ENCODE measurements at regions not wholly inside any gene's neighbourhood (a gene's known extent, or its start where the extent isn't known, plus 50 kb on each side); places are given as distances from the start of the nearest gene placed in this dataset.
"Not testable (repeated sequence)": the region's sequence is repeated elsewhere in the genome, so short reads cannot be mapped to it uniquely, and the experiment has no call there.

DNA sequence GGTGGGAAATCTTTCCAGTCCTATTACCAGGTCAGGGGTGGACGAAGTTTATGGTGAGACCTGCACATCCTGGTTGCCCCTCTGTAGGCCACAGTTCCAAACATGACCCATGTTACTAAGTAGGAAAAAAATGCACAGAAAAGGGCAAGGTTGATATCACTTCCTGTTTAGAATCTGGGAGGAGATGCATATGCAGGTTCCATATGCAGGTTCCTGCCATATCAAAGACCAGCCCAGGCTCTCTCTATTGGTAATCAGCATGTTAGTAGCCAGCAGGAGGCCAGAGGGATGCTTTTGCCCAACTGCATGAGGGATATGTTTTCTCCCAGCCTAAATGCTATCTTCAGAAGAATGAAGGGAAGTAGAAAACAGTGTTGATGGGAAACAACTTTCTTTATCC, 657.2 kb downstream of the ANKRD50 start:
- Mint-ChIP-seq H3K4me3 (no peak overlapping the region), H3K36me3 (no peaks in the 10 kb centered on the region), H3K4me1 (peaks cover 3 to 4% of the 10 kb centered on the region in 2 donors), H3K9me3 (peaks cover 0 to 10% (median under 1%) of the 10 kb centered on the region in 6 donors), H3K27me3 (ENCODE audit: low read depth in 3 of 3) (no peaks in the 10 kb centered on the region), H3K27ac (no peak overlapping the region)
- no peak for DNase-seq

DNA sequence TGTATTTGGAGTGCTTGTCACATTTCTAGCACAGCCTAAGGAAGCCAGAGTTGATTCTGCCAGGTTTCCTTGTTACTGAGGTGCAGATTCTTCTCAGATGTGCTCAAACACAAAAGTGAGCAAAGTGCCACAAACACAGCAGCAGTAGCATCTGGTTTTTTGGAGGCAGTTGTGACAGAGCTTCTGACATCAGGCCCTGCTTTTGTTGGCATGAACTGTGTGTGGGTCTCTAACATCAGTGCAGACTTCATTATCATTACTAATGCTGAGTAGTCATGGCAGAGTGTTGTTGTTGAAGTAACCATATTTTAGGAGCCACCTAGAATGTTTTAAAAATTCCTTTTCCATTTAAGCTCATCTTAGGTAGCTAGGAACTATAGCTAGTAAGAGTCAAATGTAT, 656.6 kb downstream of the ANKRD50 start:
- no peak for DNase-seq
- H3K4me3 Mint-ChIP-seq, result no peak overlapping the region
- H3K9me3 Mint-ChIP-seq, result peaks cover 0 to 10% (median under 1%) of the 10 kb centered on the region in 6 donors
- peaks cover 5 to 10% of the 10 kb centered on the region in 2 donors for H3K4me1 Mint-ChIP-seq
- H3K27me3 Mint-ChIP-seq (ENCODE audit: low read depth in 3 of 3), result no peaks in the 10 kb centered on the region
- no peaks in the 10 kb centered on the region for H3K36me3 Mint-ChIP-seq
- H3K27ac Mint-ChIP-seq, result no peak overlapping the region

DNA sequence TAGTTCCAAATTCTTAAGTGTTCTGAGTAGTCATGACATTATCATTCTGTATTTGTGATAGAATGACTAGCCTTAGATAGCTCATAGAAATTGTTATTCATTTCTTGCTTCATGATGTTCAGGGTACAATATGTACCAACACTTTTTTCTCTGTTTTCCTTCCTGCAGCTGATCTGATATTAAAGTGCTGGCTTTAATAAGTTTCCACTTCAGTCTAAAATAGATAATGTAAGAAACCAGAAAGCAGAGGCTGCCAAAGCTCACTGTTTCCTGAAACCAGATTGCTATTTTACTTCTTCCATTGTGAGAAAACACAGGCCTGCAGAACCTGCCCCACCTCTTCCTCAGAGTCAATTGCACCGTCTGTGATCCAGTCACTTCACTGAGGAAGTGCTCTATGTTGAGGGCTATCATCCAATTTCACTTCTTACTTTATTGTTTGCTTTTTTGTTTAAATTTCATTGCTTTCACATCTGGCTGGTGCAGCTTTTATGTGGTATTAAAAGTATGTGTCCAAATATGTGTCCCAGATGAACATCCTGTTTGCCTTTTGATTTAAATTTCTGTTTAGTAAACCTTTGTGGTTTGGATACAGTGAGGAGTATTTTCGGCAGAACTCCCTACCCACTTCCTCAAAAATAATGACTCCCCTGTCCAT, 652.1 kb downstream of the ANKRD50 start:
- peaks cover 0 to 3% (median 0%) of the 10 kb centered on the region in 3 donors for H3K27me3 Mint-ChIP-seq (ENCODE audit: low read depth in 3 of 3)
- H3K27ac Mint-ChIP-seq, result peak overlapping the region in 1 of 6 donors; percentile 63

DNA sequence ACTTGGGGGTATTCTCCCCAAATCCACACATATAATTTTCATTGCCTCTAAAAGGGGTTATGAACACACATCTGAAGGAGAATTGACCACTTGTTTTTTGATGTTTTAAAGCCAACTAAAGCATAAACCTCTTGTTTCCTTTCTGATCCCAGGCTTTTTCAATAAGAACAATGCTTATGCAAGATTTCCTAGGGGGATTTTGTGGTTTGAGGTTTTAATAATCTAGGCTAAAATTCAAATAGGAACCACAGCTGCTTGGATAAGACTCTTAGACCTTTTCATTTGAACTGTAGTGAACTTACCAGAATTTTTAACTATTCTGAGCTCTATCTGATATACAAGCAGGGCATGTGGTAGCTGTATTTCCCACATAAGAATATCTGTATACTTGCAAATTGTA, 651.1 kb downstream of the ANKRD50 start:
- Mint-ChIP-seq H3K4me1 (peaks cover 5 to 12% of the 10 kb centered on the region in 2 donors), H3K9me3 (peaks cover 0 to 10% (median 0%) of the 10 kb centered on the region in 6 donors), H3K27me3 (ENCODE audit: low read depth in 3 of 3) (peaks cover 0 to 3% (median 0%) of the 10 kb centered on the region in 3 donors), H3K4me3 (no peak overlapping the region), H3K36me3 (no peaks in the 10 kb centered on the region), H3K27ac (no peak overlapping the region)
- DNase-seq, result no peak

More for the DNA sequence above, 652.1 kb downstream of the ANKRD50 start:
- Mint-ChIP-seq H3K4me1 (peaks cover 5 to 12% of the 10 kb centered on the region in 2 donors), H3K36me3 (no peaks in the 10 kb centered on the region), H3K9me3 (peaks cover 0 to 4% (median 0%) of the 10 kb centered on the region in 6 donors), H3K4me3 (no peak overlapping the region)
- DNase-seq, result no peak

DNA sequence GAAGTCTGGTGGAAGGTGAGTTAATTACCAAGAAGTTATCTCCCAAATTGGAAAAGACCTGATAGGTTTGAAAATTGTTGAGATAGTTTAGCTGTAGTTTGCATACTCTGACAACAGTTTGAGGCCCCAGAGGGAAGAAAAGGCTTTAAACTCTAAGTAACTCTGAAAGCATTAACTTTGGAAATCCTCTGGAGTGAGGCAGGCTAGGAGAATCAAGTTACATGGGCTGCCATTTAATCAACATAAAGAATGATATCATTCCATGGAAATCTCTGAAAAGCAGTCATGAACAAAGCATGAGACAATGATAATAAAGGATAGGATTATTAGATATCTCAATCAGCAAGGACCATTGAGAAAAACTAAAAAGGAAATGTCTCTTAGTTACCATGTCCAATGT, 647.1 kb downstream of the ANKRD50 start:
- DNase-seq, result no peak
- Mint-ChIP-seq H3K4me1 (peaks cover 1 to 6% of the 10 kb centered on the region in 2 donors), H3K9me3 (peaks cover 4 to 25% (median 8%) of the 10 kb centered on the region in 6 donors), H3K27ac (no peak overlapping the region), H3K27me3 (ENCODE audit: low read depth in 3 of 3) (peaks cover 0 to 3% (median 0%) of the 10 kb centered on the region in 3 donors), H3K36me3 (peaks cover 0 to 4% (median under 1%) of the 10 kb centered on the region in 3 donors), H3K4me3 (no peak overlapping the region)

DNA sequence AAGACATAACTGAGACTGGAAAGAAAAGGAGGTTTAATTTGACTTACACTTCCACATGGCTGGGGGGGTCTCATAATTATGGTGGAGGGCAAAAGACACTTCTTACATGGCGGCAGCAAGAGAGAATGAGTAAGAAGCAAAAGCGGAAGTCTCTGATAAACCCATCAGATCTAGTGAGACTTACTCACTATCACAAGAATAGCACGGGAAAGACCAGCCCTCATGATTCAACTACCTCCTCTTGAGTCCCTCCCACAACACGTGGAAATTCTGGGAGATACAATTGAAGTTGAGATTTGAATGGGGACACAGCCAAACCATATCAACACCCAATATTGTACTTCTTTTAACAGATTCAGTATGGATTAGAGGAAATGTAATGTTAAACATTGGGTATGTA, 646.6 kb downstream of the ANKRD50 start:
- H3K36me3 Mint-ChIP-seq, result peaks cover 0 to 8% (median 5%) of the 10 kb centered on the region in 3 donors
- DNase-seq, result no peak

DNA sequence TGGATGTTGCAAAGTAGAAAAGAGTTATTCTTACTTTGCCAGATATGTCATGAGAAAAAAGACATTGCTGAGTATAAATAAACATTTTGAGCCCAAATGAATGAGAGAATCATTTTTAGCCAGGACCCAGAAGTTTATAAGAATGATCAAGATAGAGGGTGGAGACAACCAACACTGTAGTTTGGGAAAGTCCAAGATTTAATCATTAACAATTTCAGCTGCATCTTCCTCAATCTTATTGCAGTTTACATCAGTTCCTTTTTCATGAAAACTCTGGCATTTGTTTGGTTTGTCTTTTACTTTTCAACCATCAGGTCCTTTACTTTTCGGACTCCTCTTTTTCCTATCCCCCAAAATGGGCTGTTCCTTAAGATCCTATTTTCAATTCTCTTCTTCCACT, 645.9 kb downstream of the ANKRD50 start:
- H3K36me3 Mint-ChIP-seq, result peaks cover 0 to 8% (median 7%) of the 10 kb centered on the region in 3 donors
- no peaks in the 10 kb centered on the region for H3K4me1 Mint-ChIP-seq
- H3K4me3 Mint-ChIP-seq, result no peak overlapping the region

More for the DNA sequence above, 646.6 kb downstream of the ANKRD50 start:
- Mint-ChIP-seq H3K4me3 (no peak overlapping the region), H3K27ac (no peak overlapping the region), H3K27me3 (ENCODE audit: low read depth in 3 of 3) (peaks cover 0 to 3% (median 2%) of the 10 kb centered on the region in 3 donors), H3K4me1 (peaks cover 0 to 1% of the 10 kb centered on the region in 2 donors), H3K9me3 (peaks cover 6 to 30% (median 13%) of the 10 kb centered on the region in 6 donors)

DNA sequence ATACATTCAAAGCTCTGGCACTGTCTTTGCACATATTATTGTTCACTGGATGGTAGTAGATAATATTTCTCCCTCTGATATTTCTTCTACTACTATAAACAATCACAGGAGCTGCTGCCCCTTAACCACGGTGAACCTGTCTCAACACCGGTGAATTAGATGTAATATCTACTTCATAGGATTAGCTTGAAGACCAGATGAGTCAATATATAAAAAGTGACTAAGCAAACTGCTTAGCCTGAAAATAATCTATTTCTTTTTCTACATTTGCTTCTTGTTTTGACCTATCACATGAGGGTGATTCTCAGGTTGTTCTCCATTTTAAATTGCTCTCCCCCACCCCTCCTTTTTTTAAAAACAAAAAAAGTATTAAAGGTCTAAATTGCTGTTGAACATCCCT, 645.5 kb downstream of the ANKRD50 start:
- H3K9me3 Mint-ChIP-seq, result peaks cover 11 to 41% (median 23%) of the 10 kb centered on the region in 6 donors
- no peak for DNase-seq
- peaks cover 0 to 3% (median 2%) of the 10 kb centered on the region in 3 donors for H3K27me3 Mint-ChIP-seq (ENCODE audit: low read depth in 3 of 3)
- H3K27ac Mint-ChIP-seq, result no peak overlapping the region
- no peaks in the 10 kb centered on the region for H3K4me1 Mint-ChIP-seq
- H3K4me3 Mint-ChIP-seq, result no peak overlapping the region
- peaks cover 0 to 10% (median 8%) of the 10 kb centered on the region in 3 donors for H3K36me3 Mint-ChIP-seq

More for the DNA sequence above, 645.9 kb downstream of the ANKRD50 start:
- DNase-seq, result no peak
- Mint-ChIP-seq H3K27me3 (ENCODE audit: low read depth in 3 of 3) (peaks cover 0 to 3% (median 2%) of the 10 kb centered on the region in 3 donors), H3K9me3 (peaks cover 9 to 37% (median 20%) of the 10 kb centered on the region in 6 donors), H3K27ac (no peak overlapping the region)

DNA sequence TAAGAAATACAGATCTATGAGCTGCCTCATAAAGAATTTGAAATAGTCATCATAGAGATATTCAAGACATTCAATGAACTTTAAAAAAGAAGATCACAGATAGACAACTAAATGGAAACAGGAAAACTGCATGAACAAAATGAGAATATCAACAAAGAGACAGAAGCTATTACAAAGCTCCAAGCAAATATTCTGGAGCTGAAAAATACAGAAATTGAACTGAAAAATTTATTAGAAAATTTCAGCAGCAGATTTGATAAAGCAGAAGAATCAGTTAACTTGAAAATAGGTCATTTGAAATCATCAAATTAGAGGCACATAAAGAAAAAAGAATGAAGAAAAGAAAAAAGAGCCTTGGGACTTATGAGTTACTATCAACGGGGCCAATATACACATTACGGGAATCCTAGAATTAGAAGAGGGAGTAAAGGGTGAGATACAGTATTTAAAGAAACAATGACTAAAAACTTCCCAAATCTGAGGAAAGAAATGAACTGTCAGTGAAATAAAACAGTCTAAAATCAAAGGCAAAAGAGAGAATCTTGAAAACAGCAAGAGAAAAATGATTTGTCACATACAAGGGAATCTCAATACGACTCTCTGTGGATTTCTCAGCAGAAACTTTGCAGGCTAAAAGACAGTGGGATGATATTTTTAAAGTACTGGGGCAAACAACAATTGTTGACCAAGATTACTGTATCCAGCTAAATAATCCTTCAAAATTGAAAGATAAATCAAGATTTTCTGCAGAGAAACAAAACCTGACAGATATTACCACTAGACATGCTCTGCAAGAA, 641.6 kb downstream of the ANKRD50 start:
- Mint-ChIP-seq H3K27ac (no peak overlapping the region), H3K9me3 (peaks cover 24 to 59% (median 34%) of the 10 kb centered on the region in 6 donors), H3K27me3 (ENCODE audit: low read depth in 3 of 3) (peaks cover 0 to 2% (median 0%) of the 10 kb centered on the region in 3 donors), H3K4me3 (no peak overlapping the region), H3K4me1 (no peaks in the 10 kb centered on the region), H3K36me3 (peaks cover 0 to 10% (median 8%) of the 10 kb centered on the region in 3 donors)
- DNase-seq, result no peak

DNA sequence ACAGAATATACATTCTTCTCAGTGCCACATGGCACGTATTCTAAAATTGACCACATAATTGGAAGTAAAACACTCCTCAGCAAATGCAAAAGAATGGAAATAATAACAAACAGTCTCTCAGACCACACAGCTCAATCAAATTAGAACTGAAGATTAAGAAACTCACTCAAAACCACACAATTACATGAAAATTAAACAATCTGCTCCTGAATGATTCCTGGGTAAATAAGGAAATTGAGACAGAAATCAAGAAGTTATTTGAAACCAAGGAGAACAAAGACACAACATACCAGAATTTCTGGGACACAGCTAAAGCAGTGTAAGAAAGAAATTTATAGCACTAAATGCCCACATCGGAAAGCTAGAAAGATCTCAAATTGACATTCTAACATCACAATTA, 637.3 kb downstream of the ANKRD50 start:
- DNase-seq; H3K4me3 Mint-ChIP-seq; H3K27me3 Mint-ChIP-seq (ENCODE audit: low read depth in 3 of 3); H3K27ac Mint-ChIP-seq; H3K4me1 Mint-ChIP-seq: not testable (repeated sequence)
- Mint-ChIP-seq H3K36me3 (peaks cover 0 to 10% (median 4%) of the 10 kb centered on the region in 3 donors), H3K9me3 (peaks cover 18 to 59% (median 32%) of the 10 kb centered on the region in 6 donors)

DNA sequence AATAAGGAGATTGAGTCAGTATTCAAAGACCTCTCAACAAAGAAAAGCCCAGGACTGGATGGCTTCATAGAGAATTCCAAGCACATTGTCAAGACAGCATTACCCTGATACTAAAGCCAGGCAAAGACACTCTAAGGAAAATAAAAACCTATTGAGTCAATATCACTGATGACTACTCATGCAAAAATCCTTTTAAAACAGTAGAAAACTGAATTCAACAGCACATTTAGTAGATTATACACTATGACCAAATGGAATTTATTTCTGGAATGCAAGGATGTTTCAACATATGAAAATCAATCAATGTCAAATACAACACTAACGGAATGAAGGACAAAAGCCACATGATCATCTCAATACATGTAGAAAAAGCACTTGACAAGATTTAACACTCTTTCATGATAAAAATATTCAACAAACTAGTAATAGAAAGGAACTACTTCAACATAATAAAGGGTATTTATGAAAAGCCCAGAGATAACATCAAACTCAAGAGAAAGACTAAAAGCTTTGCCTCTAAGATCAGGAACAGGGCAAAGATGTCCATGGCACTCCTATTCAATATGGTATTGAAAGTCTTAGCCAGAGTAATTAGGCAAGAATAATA, 633.3 kb downstream of the ANKRD50 start:
- H3K4me3 Mint-ChIP-seq, result no peak overlapping the region
- peaks cover 5 to 38% (median 12%) of the 10 kb centered on the region in 6 donors for H3K9me3 Mint-ChIP-seq
- no peak for DNase-seq
- no peaks in the 10 kb centered on the region for H3K27me3 Mint-ChIP-seq (ENCODE audit: low read depth in 3 of 3)
- H3K36me3 Mint-ChIP-seq, result no peaks in the 10 kb centered on the region
- H3K4me1 Mint-ChIP-seq, result no peaks in the 10 kb centered on the region
- no peak overlapping the region for H3K27ac Mint-ChIP-seq

DNA sequence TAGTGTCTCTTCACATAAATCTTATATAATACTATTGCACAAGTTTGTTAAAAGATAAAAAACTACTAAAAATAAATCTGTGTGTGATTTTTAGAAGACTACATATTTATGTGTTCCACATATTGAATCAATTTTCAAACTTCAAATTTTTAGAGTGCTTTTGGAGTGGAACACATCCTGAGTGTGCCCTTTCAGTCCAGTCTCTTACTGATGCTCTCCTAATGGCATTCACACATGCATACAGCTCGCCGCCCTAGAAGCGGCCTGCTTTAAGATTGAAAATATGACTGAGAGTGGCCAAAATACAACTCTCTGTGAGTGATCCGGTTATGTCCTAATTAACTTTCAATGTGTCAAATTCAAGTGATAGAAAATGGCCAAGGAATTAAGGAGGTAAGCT, 628.8 kb downstream of the ANKRD50 start:
- H3K27ac Mint-ChIP-seq, result no peak overlapping the region
- peaks cover 0 to 4% (median 2%) of the 10 kb centered on the region in 3 donors for H3K27me3 Mint-ChIP-seq (ENCODE audit: low read depth in 3 of 3)
- no peak for DNase-seq
- no peaks in the 10 kb centered on the region for H3K4me1 Mint-ChIP-seq
- H3K36me3 Mint-ChIP-seq, result no peaks in the 10 kb centered on the region
- H3K4me3 Mint-ChIP-seq, result no peak overlapping the region
- H3K9me3 Mint-ChIP-seq, result peaks cover 0 to 17% (median 6%) of the 10 kb centered on the region in 6 donors

DNA sequence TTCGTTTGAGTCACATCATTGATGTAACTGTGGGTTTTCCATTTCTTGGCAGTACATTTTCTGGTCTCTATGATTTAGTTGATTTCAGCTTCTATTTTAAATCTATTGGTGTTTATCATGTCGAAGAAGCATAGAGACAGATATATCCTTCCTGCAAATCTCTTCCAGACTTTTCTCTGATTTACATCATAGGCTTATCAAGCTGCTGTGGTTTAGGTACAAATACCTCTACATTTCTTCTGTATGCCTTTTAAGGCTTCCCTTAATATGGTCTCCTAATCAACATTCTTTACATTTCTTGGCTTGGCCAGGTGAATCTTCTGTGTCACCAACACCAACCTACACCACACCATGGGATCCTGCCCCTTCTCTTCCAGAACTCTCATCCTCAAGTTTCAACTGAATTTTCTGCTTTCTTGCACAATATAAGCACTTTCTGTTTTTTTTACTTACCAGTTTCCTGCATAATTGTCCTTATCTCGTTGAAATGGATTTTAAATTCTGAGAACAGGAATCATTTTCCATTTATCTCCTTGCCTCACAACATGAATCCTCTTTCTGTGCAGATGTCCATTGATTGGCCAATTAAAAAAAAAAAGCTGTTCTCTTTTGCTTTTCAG, 626.9 kb downstream of the ANKRD50 start:
- DNase-seq, result no peak
- no peak overlapping the region for H3K27ac Mint-ChIP-seq

More for the DNA sequence above, 626.9 kb downstream of the ANKRD50 start:
- H3K9me3 Mint-ChIP-seq, result peaks cover 0 to 10% (median 4%) of the 10 kb centered on the region in 6 donors
- peaks cover 0 to 4% (median 2%) of the 10 kb centered on the region in 3 donors for H3K27me3 Mint-ChIP-seq (ENCODE audit: low read depth in 3 of 3)
- H3K36me3 Mint-ChIP-seq, result no peaks in the 10 kb centered on the region
- H3K4me1 Mint-ChIP-seq, result no peaks in the 10 kb centered on the region
- H3K4me3 Mint-ChIP-seq, result no peak overlapping the region

Data from immature natural killer cell (primary cell).